Keratinocyte (primary cell): ENCODE measurements at regions not wholly inside any gene's neighbourhood (a gene's known extent, or its start where the extent isn't known, plus 50 kb on each side); places are given as distances from the start of the nearest gene placed in this dataset.

Experiments
- DNase-seq: peaks from one replicate; pipeline ENCODE4 v3.0.0-alpha.2; 2011; ENCODE audit warnings: low read depth, missing footprints, low spot score
- FAIRE-seq: peaks from 2 replicates; lab custom pipeline; 2011; peaks lifted over from hg19 to GRCh38; lab: Jason Lieb, UNC
- H2AFZ ChIP-seq: 2 replicates; pipeline ENCODE4 v1.6.0; 2012; ENCODE audit warnings: low read length, control low read depth, inconsistent platforms; ENCODE audit not compliant: control insufficient read depth
- H3K27ac ChIP-seq: 2 replicates; pipeline ENCODE4 v1.5.1; 2011; ENCODE audit warnings: low read length; ENCODE audit not compliant: control insufficient read depth, insufficient read depth
- H3K27me3 ChIP-seq: 3 replicates; pipeline ENCODE4 v1.6.0; 2011; ENCODE audit warnings: low read length; ENCODE audit not compliant: control insufficient read depth, insufficient read depth; ENCODE audit errors: extremely low read depth
- H3K36me3 ChIP-seq, 2 experiments: 2 replicates in 1 of 2; 3 replicates in 1 of 2; pipeline ENCODE4 v1.5.1; 2011; ENCODE audit warnings: low read length in 2 of 2, mild to moderate bottlenecking in 1 of 2; ENCODE audit not compliant: control insufficient read depth in 2 of 2, insufficient read depth in 2 of 2; ENCODE audit errors: extremely low read depth in 1 of 2
- H3K4me1 ChIP-seq: 3 replicates; pipeline ENCODE4 v1.5.1; 2011; ENCODE audit warnings: low read length; ENCODE audit not compliant: control insufficient read depth, insufficient read depth; ENCODE audit errors: extremely low read depth
- H3K4me2 ChIP-seq: 3 replicates; pipeline ENCODE4 v1.6.0; 2011; ENCODE audit warnings: low read depth, low read length; ENCODE audit not compliant: control insufficient read depth, insufficient read depth; ENCODE audit errors: extremely low read depth
- H3K4me3 ChIP-seq, 3 experiments: fragments of 200-600 bp in 1 of 3; sonication (generic) in 1 of 3; 2 replicates in 2 of 3; 3 replicates in 1 of 3; pipeline ENCODE4 v1.5.1; 2011 to 2016; ENCODE audit warnings: low read length in 3 of 3, mild to moderate bottlenecking in 3 of 3, control low read depth in 2 of 3, inconsistent platforms in 1 of 3, low read depth in 1 of 3, mixed read lengths in 1 of 3, mixed run types in 1 of 3, moderate library complexity in 1 of 3; ENCODE audit not compliant: control insufficient read depth in 2 of 3, insufficient read depth in 2 of 3; ENCODE audit errors: extremely low read depth in 1 of 3
- H3K79me2 ChIP-seq: 2 replicates; pipeline ENCODE4 v1.6.0; 2012; ENCODE audit warnings: low read length; ENCODE audit not compliant: control insufficient read depth, insufficient read depth
- H3K9ac ChIP-seq: 3 replicates; pipeline ENCODE4 v1.6.0; 2011; ENCODE audit warnings: low read length; ENCODE audit not compliant: control insufficient read depth, insufficient read depth; ENCODE audit errors: extremely low read depth
- H3K9me1 ChIP-seq: 3 replicates; pipeline ENCODE4 v1.6.0; 2011; ENCODE audit warnings: low read length; ENCODE audit not compliant: control insufficient read depth, insufficient read depth; ENCODE audit errors: extremely low read depth
- H3K9me3 ChIP-seq: 2 replicates; pipeline ENCODE4 v1.5.1; 2012; ENCODE audit warnings: low read depth, low read length; ENCODE audit not compliant: control insufficient read depth
- H4K20me1 ChIP-seq: 3 replicates; pipeline ENCODE4 v1.6.0; 2011; ENCODE audit warnings: low read length; ENCODE audit not compliant: control insufficient read depth, insufficient read depth; ENCODE audit errors: extremely low read depth
- EZH2 ChIP-seq: IDR thresholded peaks from one replicate; pipeline ENCODE4 v1.6.1; 2012; ENCODE audit warnings: inconsistent platforms, mild to moderate bottlenecking, low read length, moderate library complexity
- dilution Hi-C: fragments of 300-500 bp; cut with MboI; formaldehyde crosslinking; loops from one replicate; pipeline ENCODE4 v1.7.0; 2020; ENCODE audit warnings: low sequenced_read_pairs; ENCODE audit not compliant: extremely low pct_ligation_motif_present
- TF ChIP-seq, protein P1 (sequence below), 3 experiments: IDR thresholded peaks in 1 of 3; conservative IDR thresholded peaks in 1 of 3; optimal IDR thresholded peaks in 1 of 3; 2 replicates in 2 of 3; 3 replicates in 1 of 3; pipeline versions ENCODE3 to v1.5.1; 2011; ENCODE audit warnings: low read length in 3 of 3, mild to moderate bottlenecking in 3 of 3, moderate library complexity in 2 of 3, control low read depth in 1 of 3, inconsistent platforms in 1 of 3; ENCODE audit not compliant: insufficient read depth in 2 of 3; ENCODE audit errors: extremely low read depth in 1 of 3

DNA sequence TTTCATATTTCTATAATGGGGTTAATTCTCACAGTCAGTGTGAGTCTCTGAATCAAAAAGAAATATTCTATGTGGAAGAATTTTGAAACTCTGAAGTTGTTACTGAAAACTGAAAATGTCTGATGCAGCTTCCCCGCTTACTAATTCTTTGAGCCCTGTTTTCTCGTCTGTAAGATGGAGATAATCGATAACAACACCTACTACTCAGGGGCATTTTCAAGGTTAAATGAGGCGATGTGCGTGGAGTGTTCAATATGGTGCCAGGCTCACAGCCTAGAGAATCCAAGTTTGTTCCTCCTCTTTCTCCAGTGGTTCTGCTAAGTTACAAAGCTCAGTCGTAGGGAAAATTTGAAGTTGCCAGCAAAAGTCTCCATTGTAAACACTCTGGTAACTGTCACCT, 391.4 kb downstream of the FUT8 start:
- Histone ChIP-seq H3K9me3 (no peaks in the 10 kb centered on the region), H3K27me3 (peaks cover 5% of the 10 kb centered on the region)
- TF ChIP-seq EZH2, result no peak
- TF ChIP-seq, protein P1, sequence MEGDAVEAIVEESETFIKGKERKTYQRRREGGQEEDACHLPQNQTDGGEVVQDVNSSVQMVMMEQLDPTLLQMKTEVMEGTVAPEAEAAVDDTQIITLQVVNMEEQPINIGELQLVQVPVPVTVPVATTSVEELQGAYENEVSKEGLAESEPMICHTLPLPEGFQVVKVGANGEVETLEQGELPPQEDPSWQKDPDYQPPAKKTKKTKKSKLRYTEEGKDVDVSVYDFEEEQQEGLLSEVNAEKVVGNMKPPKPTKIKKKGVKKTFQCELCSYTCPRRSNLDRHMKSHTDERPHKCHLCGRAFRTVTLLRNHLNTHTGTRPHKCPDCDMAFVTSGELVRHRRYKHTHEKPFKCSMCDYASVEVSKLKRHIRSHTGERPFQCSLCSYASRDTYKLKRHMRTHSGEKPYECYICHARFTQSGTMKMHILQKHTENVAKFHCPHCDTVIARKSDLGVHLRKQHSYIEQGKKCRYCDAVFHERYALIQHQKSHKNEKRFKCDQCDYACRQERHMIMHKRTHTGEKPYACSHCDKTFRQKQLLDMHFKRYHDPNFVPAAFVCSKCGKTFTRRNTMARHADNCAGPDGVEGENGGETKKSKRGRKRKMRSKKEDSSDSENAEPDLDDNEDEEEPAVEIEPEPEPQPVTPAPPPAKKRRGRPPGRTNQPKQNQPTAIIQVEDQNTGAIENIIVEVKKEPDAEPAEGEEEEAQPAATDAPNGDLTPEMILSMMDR (optimal IDR thresholded peaks at IDR 0.05 in 1 of 3, IDR thresholded peaks at IDR 0.05 in 1 of 3, conservative IDR thresholded peaks at IDR 0.05 in 1 of 3; ENCODE audit: extremely low read depth in 1 of 3, insufficient read depth in 2 of 3, low read length in 3 of 3), result no peak

DNA sequence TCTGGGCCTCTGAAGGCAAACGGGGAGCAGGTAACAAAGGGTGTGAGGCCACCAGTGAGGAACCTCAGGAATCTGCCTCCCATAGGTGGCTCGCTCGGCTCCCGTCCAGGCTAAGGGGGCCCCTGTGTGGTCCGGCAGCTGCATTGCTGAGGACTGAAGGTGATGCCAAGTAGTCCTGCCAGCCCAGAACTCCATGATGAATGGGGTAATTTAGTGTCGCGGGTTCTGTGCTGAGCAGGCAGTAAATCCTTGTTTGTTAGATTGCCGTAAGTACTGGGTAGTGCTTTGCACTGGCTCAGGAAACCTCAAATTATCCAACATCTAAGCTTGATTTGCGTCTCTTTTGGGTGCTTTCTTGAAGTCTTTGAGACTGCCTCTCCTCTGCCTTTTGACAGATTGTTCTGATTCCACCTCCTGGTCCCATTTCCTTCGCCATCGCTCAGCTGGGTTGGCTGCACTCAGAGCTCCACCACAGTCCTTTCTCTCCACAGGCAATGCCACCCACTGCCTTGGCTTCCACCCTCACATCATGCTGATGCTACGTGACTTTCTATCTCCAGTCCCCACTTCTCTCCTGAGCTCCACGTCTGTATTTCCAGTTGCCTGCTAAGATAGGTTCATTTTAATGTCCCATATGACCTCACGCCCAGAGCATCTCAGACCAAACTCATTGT, 392.0 kb downstream of the FUT8 start:
- no peak for TF ChIP-seq EZH2
- TF ChIP-seq, protein P1 (optimal IDR thresholded peaks at IDR 0.05 in 1 of 3, IDR thresholded peaks at IDR 0.05 in 1 of 3, conservative IDR thresholded peaks at IDR 0.05 in 1 of 3; ENCODE audit: extremely low read depth in 1 of 3, insufficient read depth in 2 of 3, low read length in 3 of 3), result no peak
- Histone ChIP-seq H3K9me3 (no peaks in the 10 kb centered on the region), H3K4me3 (no peak overlapping the region), H3K9ac (no peak overlapping the region), H3K9me1 (no peaks in the 10 kb centered on the region), H3K4me1 (no peaks in the 10 kb centered on the region), H3K79me2 (no peaks in the 10 kb centered on the region), H3K4me2 (no peak overlapping the region), H3K27ac (no peak overlapping the region), H2AFZ (no peak overlapping the region), H3K36me3 (no peaks in the 10 kb centered on the region), H4K20me1 (no peaks in the 10 kb centered on the region), H3K27me3 (peaks cover 4% of the 10 kb centered on the region)
- FAIRE-seq, result no peak
- no peak for DNase-seq
- dilution Hi-C loops, result no loop called here

More for the DNA sequence above, 391.4 kb downstream of the FUT8 start:
- H3K4me3 ChIP-seq, result no peak overlapping the region
- no peaks in the 10 kb centered on the region for H3K79me2 ChIP-seq
- H3K4me2 ChIP-seq, result no peak overlapping the region
- no peak overlapping the region for H3K27ac ChIP-seq
- no peak overlapping the region for H3K9ac ChIP-seq
- H4K20me1 ChIP-seq, result no peaks in the 10 kb centered on the region
- FAIRE-seq (no peak), DNase-seq (no peak)
- dilution Hi-C loops, result no loop called here
- H2AFZ ChIP-seq, result no peak overlapping the region
- H3K9me1 ChIP-seq, result no peaks in the 10 kb centered on the region
- H3K4me1 ChIP-seq, result no peaks in the 10 kb centered on the region
- H3K36me3 ChIP-seq, result no peaks in the 10 kb centered on the region
